ENCODE measurements at regions not wholly inside any gene's neighbourhood (a gene's known extent, or its start where the extent isn't known, plus 50 kb on each side); places are given as distances from the start of the nearest gene placed in this dataset.
"Not testable (repeated sequence)": the region's sequence is repeated elsewhere in the genome, so short reads cannot be mapped to it uniquely, and the experiment has no call there.

DNA sequence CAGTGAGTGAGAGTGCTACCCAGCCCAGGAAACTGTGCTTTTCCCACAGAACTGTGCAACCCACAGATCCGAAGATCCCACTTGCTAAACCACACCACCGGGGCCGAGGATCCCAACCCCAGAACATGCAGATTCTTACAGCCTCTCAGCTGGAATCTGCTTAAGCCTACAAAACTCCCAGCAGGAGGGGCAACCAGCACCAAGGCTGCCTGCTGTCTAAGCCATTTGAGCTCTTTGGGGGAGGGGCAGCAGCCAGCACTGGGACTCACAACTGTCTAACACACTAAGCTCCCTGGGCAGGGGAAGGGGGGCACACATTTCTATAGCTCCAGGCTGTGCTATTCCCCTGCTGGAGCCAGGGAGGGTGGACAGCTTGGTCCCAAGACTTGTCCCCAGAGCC is 529.9 kb downstream of the XPNPEP1 start:
- DNase-seq: no peak

DNA sequence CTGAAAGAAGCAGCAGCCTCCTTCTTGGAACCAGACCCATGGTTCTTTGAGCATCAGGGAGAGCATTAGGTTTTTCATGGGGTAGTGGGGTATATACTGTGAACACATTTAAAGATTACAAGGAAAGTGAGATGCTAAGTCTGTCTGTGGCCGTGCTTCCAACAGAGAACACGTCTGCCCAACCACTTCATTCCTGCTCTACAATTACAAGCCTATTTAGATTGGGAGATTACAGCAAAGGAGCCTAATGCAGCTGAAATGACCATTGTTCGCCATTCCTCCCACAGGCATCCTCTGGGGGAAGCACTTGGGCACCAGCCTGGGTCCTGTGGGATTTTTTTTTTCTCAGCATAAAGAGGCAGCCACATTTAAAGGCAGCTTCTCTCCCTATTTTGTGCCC is 536.4 kb downstream of the XPNPEP1 start:
- DNase-seq: no peak

DNA sequence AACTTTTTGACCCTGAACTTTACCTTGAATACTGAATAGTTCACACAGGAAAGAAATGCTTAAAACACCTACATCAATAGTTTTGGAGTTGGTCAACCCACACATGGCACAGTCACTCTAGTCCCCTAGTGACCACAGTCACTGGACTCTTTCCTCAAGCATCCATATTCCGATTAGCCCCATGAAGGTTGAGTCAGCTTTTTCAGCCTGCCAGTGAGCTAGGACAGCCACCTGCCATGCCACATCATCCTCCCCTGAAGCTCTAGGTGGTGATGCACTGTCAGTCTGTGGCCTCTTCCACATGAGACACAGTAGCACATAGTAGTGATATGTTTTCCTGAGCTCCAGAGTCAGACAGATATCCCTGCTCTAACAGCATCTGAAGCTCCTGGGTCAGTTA is 537.2 kb downstream of the XPNPEP1 start:
- no peak for DNase-seq

DNA sequence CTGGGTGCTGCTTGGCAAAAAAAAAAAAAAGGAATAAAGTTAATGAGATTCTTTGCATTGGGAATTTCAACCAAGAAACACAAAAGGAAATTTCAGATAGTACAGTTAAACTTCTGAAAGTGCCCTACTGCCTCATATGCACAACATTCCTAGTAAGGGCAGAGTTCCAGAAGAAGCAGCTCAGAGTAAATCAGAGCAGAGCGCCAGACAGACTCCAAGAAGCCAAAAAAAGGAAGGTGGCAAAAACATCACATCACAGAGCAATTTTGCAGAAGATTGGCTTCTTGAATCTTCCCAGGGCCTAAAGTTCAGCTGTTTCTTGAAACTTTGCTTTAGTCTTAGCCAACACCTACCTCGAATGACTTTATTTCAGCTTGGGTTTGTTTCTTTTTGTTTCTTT is 544.1 kb downstream of the XPNPEP1 start:
- no peak for DNase-seq

DNA sequence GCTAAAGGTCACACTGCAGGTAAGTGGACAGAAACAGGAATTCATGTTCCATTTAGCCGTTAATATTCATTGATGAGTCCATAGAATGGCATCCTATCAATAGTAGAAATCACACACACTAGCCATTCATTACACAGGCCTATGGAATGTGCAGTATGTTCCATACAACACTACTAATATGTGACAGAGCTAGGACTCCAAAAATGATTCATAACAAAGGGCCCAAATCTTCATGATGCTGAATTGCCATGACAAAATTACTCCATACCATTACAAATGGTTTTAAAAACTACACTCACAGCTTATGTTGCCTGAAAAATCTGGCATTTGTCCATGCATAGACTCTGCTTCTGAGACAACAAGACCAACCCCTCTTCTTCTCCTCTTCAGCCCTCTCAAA is 549.1 kb downstream of the XPNPEP1 start:
- no peak for DNase-seq

DNA sequence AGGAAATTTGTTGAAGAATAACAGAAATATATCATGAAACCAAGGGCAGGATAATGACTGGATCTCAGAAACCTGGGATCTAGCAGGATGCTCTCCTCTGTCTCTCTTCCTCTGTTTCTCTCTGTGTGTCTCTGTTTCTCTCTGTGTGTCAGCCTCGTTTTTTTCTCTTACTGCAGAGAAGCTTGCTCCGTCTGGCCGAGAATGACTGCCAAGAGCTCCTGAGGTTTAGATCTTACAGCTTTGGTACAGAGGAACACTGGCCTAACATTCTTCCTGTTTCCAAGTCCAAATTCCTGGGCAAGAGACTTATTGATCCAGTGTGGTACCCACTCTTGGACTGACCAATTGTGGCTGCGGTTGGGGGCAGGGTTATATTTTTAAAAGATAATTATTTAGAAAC is 564.0 kb downstream of the XPNPEP1 start:
- DNase-seq: no peak

DNA sequence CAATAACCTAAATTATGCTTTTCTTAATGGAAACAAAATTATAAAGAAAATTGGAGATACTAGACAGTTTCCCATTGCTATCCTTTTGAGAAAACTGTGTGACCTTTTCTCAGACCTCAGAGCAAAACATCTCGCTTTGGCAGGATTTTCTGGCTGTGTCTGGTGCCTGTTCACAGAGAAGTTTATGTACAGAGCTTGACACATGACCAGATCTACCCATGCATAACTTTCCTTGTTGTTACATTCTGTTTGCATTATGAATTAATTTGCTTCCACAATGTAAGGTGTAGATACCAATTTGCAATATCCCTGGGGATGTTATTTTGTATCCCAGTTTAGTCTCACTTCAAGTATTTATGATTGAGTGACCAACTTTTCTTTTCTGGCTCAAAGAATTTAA is 565.0 kb downstream of the XPNPEP1 start:
- DNase-seq: no peak

DNA sequence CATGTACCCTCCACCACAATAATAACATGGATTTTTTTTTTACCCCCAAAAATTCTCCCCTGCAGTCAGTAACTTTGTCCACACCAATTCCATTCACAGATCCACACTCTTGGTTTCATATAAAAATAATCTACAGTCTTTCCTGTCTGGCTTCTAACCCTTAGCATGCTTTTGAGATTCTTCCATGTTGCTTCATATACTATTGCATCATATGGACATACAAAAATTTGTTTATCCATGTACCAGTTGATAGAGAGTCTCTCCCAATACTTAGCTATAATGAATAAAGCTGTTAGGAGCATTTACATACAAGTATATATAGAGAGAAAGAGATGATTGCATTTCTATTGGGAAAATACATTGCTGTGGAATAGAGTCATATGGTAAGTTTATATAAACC is 575.0 kb downstream of the XPNPEP1 start:
- DNase-seq: no peak

DNA sequence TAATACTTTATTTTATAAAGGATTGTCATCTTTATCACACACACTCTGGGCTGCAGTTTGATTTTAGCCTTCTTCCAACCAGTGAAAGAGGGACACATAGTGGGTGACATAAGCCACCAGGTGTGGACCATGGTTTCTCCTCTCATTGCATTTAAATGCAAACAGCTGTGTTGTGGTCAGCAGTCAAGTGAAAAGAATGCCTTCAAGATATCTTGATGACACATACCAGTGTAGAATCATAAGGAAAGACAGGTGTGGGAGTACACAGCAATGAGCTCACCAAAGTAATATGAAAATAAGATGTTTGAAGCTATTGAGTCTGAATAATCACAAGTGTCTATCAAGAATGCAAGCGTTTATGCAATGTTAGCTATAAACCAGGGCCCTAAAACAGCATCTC is 580.0 kb downstream of the XPNPEP1 start:
- DNase-seq: no peak

DNA sequence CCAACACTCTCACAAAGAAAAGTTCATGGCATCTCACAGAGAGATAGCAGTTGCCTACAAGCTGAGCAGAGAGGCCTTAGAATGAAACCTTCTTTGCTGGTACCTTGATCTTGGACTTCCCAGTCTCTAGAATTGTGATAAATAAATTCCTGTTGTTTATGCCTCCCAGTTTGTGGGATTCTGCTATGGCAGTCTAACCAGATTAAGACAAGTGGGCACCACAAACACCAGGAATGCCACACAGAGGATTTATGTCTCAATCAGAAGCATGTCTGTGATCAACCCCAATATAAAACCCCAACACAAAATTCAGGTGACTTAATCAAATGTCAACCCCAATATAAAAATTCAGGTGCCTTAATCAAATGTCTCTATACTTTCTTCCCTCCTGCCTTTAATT is 581.3 kb downstream of the XPNPEP1 start:
- DNase-seq: no peak

DNA sequence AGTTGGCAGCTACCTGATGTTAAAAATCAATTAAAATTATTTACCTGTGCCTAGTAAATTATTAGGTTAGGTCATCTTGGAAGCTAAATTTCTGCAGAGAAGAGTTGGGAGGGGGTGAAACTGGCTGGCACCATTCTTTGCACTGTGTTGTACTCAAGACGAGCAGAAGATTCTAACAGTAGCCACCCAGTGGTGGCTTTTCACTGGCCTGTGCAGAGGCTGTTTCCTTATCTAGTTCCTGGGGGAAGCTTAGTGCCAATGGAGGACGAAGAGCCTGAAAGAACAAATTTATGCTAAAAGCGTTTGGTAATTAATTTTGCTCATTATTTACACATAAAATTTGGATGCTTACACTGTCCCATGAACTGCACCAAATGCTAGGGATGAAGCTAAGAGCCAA is 595.3 kb downstream of the XPNPEP1 start:
- no peak for DNase-seq

DNA sequence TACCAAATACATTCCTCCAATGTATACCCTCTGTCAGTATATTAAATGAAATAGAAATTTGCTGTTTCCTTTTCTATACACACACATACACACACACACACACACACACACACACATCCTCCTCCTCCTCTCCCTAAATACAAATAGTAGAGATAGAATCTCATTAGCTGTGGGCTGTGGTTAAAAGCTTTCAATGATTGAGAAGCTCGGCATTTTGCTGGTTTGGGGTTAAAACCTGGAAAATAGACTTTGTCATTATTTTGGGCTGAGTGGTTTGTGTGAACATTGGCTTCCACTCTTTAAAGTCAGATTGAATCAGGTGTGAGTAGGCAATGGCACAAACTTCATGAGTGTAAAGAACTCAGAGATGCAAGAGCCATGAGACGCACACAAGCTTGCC is 596.0 kb downstream of the XPNPEP1 start:
- no peak for DNase-seq

DNA sequence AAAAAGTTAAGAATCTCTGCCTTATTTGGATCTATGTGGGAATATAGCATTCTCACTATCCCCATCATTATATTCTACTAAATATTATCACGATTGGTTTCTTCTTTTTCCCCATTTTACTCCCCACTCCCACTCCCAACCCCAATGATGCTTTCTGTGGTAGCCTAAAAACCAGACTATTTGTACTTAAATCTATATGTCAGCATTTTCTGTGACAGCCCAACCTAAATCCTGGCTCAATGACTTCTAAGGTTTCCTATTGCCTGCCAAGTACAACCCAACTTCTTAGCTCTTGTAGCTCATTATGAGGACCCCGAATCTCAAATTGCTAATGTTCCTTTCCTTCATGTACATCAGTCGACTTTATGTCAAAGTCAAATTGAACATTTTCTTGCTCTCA is 598.6 kb downstream of the XPNPEP1 start:
- no peak for DNase-seq

DNA sequence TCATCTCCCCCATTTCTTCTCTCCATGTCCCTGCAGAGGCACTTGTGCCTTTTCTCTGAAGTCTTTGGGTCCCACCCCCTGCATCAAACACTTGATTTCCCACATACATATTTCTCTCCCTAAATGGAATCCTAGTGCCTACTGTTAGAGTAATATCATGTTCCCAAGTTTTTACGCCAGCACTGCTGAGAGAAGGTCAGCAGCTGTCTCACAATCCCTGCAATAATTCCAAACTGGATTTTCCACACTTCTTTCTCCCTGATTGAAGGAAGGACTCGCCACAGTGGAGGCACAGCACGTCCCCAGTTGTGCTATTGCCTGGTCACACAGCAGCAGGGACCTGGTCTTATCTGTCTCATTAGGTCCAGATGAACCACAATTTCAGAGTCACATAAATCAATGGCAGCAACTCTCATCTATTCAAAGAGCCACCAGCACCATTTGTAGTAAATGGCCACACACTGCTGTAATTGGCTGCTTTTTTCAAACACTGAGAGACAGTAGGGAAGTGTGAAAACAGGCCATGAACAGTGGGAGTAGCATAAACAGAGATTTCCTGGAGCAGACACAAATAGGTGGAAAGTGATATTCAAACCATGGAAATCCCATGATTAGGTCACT is 605.5 kb downstream of the XPNPEP1 start:
- no peak for DNase-seq

DNA sequence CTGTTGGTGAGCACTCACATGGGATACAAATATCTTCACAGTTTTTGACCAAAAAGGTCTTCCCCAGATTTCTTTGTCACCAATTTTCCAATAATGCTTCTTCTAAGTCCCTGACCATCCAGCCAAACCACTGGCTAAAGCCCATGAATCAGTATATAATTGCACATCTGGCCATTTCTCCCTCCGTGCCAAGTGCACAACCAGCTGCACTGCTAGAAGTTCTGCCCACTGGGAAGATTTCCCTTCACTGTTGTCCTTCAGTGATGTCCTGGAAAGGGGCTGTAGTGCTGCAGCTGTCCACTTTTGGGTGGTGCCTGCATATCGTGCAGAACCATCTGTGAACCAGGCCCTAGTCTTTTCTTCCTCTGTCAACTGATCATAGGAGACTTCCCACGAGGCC is 609.3 kb downstream of the XPNPEP1 start:
- DNase-seq: not testable (repeated sequence)

DNA sequence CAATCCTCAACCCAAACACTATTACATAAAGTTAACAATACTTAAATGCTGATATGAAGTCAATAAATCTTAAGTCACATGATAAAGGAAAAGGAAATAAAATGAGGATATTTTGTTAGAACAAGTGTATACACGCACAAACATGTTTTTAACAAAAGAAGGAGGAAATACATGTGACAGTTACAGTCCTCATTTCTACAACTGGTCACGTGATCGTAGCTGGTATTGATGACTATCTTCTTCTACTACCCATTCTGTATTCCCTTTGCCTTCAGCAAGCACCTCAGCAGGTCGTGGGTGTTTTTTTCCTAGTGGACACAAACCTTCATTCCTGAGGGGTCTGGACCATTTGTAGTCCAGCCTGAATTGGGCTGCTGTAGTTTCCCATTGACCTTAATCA is 610.8 kb downstream of the XPNPEP1 start:
- DNase-seq: not testable (repeated sequence)

DNA sequence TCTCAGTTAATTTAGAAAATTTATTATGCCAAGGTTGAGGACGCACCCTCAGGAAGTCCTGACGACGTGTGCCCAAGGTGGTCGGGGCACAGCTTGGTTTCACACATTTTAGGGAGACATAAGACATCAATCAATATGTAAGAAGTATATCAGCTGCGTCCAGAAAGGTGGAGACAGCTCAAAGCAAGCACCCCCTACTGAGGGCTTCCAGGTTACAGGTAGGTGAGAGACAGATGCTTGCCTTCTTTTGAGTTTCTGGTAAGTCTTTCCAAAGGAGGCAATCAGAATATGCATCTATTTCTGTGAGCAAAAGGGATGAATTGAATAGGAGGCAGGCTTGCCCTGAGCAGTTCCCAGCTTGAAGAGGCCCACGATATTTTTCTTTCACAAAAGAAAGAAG is 614.3 kb downstream of the XPNPEP1 start:
- no peak for DNase-seq

DNA sequence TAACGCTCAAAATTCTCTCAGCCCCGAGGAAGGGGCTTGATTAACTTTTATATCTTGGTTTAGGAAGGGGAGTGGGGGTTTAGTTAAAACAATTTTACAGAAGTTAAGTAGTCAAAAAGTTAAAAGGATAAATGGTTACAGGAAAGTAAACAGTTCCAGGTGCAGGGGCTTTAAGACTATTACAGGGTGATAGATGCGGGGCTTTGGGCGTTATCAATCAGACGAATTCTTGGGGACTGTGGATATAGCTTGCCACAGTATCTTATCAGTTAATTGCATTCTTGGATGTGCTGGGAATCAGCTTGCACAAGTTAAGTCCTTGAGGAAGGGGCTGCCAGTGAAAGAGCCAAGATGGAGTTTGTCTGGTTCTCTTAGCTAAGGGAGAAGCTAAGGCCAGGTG is 616.2 kb downstream of the XPNPEP1 start:
- DNase-seq: not testable (repeated sequence)

DNA sequence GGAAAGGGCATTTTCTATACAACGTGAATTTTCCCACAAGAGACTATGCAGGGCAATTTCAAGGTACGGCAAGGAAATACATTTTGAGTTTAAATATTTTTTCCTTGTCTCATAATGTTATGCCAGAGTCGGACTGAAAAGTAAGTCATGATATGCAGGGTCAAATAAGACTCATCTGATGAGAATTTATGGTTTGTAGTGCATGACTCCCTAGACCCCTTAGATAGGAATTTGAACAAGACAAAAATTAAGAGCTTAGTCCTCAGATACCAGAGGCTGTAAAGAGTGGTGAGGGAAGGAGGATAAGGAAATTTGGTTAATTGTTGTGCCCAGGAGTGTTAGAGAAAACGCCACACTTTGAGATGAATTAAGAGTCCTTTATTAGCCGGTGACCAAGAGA is 616.6 kb downstream of the XPNPEP1 start:
- DNase-seq: no peak

DNA sequence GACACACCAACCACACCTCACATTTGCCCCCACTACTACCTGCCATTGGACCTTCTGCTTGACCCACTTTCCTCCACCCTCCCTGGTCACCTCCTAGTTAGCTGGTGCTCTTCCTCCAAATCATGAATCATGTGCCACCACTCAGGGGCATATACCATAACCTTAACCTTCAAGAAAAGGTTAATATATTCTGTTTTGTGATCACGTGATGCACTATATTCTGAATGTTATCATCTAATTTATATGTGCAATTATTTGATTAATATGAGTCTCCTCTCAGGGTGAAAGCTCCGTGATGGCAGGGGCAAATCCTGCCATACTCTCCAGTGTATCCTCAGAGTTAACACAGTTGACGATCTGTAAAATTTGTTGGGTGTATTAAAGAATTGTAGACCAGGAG is 635.5 kb downstream of the XPNPEP1 start:
- DNase-seq: no peak

DNA sequence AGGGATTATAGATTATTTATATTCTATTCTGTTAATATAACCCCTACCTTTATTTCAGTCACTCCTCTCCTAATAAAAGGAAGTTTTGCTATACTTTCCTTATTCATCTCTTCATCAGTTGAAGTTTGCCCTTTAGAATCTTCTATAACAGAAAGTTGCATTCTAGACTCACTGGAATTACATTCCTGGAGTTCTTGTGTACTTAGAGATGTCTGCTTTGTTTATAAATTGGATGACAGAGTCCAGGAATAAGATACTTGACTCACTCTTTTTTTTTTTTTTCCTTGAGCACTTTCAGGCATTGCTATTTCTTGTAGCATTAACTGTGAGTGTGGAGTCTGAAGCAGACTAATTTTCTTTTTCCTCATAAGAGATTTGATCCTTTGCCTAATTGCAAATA is 640.8 kb downstream of the XPNPEP1 start:
- DNase-seq: no peak

DNA sequence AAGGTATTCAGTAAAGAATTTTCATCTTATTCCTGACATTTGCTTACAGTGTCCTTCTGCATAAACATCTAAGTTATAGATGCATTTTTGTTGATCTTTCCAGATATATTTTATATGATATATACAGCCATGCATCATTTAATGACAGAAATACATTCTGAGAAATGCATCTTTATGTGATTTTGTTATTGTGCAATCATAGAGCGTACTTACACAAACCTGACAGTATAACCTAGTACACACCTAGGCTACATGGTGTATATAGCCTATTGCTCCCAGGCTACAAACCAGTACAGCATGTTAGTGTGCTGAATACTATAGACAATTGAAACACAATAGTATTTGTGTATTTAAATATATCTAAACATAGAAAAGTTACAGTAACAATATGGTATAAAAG is 642.0 kb downstream of the XPNPEP1 start:
- no peak for DNase-seq

DNA sequence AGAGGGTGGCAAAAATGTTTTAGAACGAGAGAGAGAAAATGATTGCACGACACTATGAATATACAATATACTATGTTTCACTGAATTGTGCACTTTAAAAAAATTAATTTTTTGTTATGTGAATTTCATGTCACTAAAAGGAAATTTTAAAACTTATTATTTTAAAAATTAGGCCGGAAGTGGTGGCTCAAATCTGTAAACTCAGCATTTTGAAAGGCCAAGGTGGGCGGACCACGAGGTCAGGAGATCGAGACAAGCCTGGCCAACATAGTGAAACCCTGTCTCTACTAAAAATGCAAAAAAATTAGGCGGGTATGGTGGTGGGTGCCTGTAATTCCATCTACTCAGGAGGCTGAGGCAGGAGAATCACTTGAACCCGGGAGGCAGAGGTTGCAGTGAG is 642.5 kb downstream of the XPNPEP1 start:
- no peak for DNase-seq

DNA sequence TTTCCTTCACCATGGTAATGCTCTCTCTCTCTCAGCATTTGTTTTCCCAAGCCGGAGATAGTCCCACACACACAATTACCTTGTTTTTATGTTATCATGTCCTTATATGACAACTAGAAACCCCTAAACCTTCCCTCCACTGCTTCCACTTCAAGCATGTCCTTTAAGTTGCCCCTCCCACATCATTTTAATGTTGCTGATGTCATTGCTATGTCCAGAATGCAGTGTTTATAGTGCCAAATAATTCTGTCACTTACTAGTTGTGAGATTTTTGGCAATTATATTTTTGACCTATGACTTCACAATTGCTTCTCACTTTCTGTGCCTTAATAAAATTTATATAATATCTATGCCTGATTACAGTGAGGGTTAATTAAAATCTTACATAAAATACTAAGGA is 645.9 kb downstream of the XPNPEP1 start:
- DNase-seq: no peak

DNA sequence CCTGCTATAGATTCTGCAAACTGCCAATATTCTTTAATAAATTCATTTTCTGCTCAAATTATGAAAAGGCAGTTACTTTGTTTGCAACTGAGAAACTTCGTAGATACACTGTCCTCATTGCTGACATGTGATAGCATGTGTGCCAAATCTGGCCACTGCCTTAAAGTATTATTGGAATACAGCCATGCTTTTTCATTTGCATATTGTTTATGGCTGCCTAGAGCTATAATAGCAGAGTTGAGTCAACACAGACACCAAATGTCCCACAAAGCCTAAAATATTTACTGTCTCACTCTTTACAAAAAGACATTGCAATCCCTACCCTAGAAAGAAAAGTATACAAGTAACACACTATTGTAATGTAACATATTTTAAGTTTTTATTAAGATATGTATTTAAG is 647.4 kb downstream of the XPNPEP1 start:
- no peak for DNase-seq

DNA sequence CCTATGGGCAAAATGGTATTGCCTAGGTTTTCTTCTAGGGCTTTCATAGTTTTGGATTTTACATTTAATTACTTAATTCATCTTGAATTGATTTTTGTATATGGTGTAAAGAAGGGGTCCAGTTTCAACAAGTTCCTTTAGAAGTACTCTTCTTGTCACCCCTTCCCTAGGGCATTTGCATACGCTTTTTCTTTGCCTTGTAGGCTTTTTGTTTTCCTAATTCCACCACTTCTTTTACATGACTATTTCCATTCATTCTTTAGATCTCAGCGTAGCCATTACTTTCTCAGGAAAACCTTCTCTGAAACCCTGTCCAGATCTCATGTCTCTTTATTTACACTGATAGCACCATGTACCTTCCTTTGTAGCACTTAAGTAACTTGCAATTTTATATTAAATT is 648.6 kb downstream of the XPNPEP1 start:
- DNase-seq: no peak

All from inflammatory macrophage (primary cell).